Fibroblast of mammary gland (primary cell): ENCODE measurements at regions not wholly inside any gene's neighbourhood (a gene's known extent, or its start where the extent isn't known, plus 50 kb on each side); places are given as distances from the start of the nearest gene placed in this dataset.

Experiments used
- DNase-seq: peaks from one replicate; pipeline ENCODE4 v3.0.0-alpha.2; 2010; ENCODE audit warnings: low read depth
- H3K4me3 ChIP-seq: 2 replicates; pipeline ENCODE4 v1.5.1; 2011; ENCODE audit warnings: low read depth, mild to moderate bottlenecking, low read length, moderate library complexity; ENCODE audit not compliant: control insufficient read depth
- TF ChIP-seq, protein P1 (sequence below): conservative IDR thresholded peaks from 2 replicates; pipeline ENCODE4 v1.5.1; 2011; ENCODE audit warnings: low read depth, low read length, inconsistent platforms; ENCODE audit not compliant: control insufficient read depth, insufficient read depth

- no peak overlapping the region for H3K4me3 ChIP-seq
- no peak for DNase-seq
- TF ChIP-seq, protein P1, sequence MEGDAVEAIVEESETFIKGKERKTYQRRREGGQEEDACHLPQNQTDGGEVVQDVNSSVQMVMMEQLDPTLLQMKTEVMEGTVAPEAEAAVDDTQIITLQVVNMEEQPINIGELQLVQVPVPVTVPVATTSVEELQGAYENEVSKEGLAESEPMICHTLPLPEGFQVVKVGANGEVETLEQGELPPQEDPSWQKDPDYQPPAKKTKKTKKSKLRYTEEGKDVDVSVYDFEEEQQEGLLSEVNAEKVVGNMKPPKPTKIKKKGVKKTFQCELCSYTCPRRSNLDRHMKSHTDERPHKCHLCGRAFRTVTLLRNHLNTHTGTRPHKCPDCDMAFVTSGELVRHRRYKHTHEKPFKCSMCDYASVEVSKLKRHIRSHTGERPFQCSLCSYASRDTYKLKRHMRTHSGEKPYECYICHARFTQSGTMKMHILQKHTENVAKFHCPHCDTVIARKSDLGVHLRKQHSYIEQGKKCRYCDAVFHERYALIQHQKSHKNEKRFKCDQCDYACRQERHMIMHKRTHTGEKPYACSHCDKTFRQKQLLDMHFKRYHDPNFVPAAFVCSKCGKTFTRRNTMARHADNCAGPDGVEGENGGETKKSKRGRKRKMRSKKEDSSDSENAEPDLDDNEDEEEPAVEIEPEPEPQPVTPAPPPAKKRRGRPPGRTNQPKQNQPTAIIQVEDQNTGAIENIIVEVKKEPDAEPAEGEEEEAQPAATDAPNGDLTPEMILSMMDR = no peak
Measured at GRCh38 chr4:37741564-37741963, 55.4 kb upstream of the RELL1 start.

DNA sequence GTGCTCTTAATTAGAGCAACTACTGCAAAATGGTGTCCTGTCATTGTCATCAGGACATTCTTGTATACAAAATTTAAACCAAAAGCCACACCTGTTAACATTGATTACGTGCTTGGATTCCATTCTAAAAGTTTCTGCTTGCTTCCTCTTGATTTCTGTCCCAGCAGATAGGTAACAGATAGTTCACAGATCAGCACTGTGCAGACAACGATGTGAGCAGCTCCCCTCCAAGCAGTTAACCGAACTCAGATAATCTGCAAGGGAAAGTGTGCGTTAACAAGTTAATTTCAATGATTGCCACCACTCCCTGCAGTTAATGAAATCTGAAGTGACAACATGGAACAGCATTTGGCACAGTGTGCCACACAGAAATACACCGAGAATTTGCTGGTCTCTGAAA, 54.4 kb upstream of the RELL1 start:
- TF ChIP-seq, protein P1 = no peak
- DNase-seq = no peak
- no peak overlapping the region for H3K4me3 ChIP-seq

DNA sequence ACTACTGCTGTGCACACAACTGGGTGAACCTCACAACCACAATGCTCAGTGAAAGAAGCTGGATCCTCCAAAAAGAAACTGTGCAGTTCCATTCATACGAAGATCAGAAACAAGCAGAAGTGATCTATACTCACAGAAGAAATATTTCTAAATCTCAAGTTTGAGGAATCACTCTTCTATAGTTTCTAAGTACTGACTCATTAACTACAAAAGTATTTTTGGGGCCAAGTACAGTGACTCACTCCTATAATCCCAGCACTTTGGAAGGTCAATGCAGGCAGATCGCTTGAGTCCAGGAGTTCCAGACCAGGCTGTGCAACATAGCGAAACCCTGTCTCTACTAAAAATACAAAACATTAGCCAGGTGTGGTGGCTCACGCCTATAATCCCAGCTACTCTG, 51.3 kb upstream of the RELL1 start:
- no peak overlapping the region for H3K4me3 ChIP-seq
- TF ChIP-seq, protein P1 = no peak
- peak; percentile 88 for DNase-seq
